HG03039 (cell line): ENCODE measurements at regions not wholly inside any gene's neighbourhood (a gene's known extent, or its start where the extent isn't known, plus 50 kb on each side); places are given as distances from the start of the nearest gene placed in this dataset.
"Not testable (repeated sequence)": the region's sequence is repeated elsewhere in the genome, so short reads cannot be mapped to it uniquely, and the experiment has no call there.

Source experiments
- ATAC-seq: cut with Tn5 transposase; IDR thresholded peaks from one replicate; pipeline ENCODE4 v1.9.1; 2021; ENCODE audit warnings: mild to moderate bottlenecking, moderate library complexity; ENCODE audit not compliant: unreplicated experiment

GRCh38 chr4:103422467-103423219 lies 224.5 kb upstream of the CENPE start:
- no peak for ATAC-seq

DNA sequence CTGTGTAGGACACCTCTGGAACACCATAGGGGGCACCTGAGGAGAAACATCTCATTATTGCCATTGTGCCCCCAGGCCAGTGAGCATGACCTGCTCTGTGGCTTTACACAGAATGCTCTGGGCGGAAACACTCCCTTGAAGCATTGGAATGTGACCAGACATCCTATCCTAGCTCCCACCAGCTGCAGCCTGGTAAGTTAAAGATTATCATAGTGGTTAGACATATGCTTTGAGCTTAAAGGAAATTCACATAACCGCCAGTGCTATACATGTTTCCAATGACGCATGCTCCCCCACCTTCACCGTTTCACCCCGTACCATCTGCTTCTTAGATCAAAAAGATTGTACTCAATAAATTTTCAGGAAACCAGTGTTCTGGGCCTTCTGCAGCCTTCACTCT lies 217.7 kb upstream of the CENPE start:
- ATAC-seq = no peak

DNA sequence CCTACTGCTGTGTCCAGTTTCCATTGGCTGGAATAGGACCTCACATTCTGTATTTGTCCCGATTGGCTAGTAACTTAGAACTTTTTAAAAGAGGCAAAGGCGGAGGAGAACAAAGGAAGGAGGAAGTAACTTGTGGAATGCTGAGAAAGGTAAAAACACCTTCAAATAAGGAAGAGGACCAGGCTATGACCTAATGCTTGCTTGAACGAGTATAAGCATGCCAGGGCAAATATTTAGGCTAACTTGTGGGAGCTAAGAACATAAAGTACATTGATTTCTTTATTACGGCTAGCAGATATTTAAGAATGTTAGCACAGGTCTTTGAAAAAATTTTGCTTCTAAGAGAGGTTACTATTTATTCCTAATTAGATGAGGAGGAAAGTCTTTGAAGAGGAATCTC lies 214.5 kb upstream of the CENPE start:
- ATAC-seq = not testable (repeated sequence)

- ATAC-seq = no peak
Measured at GRCh38 chr4:103410386-103410785, 212.2 kb upstream of the CENPE start.

DNA sequence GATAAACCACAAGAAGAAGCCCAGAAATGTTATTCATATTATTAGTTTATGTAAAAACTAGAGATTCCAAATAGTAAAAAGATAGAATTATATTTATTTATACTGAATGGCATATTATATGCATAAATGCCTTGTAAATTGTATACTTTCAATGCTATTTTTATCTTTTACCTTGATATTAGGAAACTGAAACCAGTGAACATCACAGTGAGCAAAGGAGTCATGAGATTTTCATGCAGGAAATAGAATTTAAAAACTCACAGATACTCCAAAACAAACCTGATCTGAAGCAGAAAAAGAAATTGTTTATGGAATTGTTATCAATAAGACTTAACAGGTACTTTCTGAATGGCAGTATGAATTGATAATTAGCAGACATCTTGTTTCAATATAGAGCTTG lies 207.3 kb upstream of the CENPE start:
- no peak for ATAC-seq

DNA sequence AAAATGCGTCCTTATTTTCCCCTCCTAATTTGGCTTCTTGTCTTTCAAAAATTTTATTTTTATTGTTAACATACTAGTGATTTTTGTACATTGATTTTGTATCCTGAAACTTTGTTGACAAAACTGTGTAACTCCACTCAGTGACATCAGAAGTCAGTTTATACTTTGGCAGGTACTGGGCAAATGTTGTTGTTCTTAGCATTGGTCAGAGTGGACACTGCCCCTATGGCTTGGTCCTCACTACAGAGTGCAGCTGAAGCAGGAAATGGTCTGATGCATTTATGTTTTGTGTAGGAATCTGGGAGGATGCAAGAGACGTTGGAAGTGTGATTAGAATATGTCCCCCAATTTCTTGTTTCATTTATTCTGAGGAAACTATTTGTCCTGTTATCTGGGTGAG lies 205.5 kb upstream of the CENPE start:
- ATAC-seq = no peak

DNA sequence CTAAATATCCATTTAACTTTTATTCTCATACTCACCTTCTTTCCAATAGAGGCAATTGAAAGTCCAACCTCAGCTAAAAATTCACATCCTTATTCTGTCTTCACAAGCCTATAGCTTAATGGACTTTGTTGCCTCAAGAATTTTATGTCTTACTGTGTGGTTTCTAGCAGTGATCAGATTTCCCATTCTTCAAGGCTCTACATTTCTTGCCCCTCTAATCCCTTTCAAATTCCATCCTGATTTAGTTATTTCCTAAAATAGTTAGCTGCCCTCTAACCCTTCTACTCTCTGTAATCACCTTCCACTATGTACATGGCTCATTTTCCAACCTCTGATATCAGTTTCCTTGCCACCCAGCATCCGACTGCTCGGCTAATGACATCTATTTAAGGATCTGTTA lies 204.1 kb upstream of the CENPE start:
- ATAC-seq = no peak

DNA sequence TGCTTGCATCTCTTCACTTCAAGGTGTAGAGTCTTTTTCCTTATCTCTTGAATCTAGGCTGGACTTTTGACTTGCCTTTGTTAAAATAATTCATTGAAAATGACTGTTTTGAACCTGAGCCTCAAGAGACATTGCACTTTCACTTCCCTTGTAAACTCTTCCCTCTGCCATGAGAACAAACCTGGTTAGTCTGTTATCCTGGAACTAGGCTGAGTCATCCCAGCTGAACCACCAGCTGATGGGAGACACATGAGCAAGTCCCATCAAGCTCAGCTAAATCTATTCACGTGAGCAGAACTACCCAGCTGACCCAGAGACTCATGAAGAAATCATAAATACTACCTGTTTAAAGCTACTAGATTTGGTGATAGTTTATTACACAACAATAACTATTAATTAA lies 202.3 kb upstream of the CENPE start:
- peak; percentile 78 for ATAC-seq

GRCh38 chr4:103397541-103397940 lies 199.4 kb upstream of the CENPE start:
- no peak for ATAC-seq

- not testable (repeated sequence) for ATAC-seq
Measured at GRCh38 chr4:103387508-103388011, 189.4 kb upstream of the CENPE start.

DNA sequence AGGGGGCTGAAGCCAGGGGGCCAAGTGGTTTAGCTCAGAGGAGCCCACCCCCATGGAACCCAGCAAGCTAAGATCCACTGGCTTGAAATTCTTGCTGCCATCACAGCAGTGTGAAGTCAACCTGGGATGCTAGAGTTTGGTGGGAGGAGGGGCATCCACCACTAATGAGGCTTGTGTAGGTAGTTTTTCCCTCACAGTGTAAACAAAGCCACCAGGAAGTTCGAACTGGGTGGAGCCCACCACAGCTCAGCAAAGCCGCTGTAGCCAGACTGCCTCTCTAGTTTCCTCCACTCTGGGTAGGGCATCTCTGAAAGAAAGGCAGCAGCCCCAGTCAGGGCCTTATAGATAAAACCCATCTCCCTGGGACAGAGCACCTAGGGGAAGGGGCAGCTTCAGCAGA lies 187.4 kb upstream of the CENPE start:
- ATAC-seq = not testable (repeated sequence)

- ATAC-seq = no peak
Measured at GRCh38 chr4:103375278-103375677, 177.1 kb upstream of the CENPE start.

- no peak for ATAC-seq
Measured at GRCh38 chr4:103374758-103375157, 176.6 kb upstream of the CENPE start.

DNA sequence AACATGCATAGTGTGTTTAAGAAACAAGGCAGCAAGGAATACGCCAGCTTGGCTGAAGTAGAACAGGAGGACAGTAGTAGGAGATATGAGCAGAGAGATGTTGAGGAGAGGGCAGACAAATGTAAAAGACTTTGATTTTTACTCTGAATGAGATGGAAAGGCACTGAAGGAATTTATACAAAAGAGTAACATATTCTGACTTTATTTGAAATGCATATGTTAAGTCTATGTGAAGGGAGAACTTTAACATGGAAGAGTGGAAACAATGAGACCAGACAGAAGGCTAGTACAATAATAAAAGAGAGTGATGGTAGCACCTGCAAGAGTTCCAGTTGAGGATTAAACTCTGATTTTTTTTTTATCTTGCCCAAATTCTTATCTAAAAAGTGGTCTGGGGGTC lies 176.2 kb upstream of the CENPE start:
- no peak for ATAC-seq

- no peak for ATAC-seq
Measured at GRCh38 chr4:103372002-103372558, 173.9 kb upstream of the CENPE start.

DNA sequence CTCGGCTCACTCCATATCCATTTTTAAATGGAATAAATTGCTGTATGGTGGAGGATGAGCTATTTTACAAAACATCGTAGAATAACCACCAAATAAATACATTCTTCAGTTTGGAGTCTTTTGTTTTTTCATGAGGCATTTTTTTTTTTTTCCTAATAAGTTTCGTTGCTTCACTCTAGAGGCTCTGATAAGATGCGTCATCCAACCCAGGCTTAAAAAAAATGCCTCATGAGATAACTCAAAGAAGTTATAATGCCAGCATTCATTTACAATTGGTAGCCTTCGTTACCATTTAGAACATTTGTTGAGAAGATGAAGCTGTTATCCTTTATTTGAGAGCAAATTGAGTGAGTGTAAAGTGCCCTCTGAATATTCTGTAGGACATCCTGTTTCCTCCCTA lies 172.2 kb upstream of the CENPE start:
- no peak for ATAC-seq

GRCh38 chr4:103365285-103365684 lies 167.1 kb upstream of the CENPE start:
- ATAC-seq = no peak

- no peak for ATAC-seq
Measured at GRCh38 chr4:103364083-103364482, 165.9 kb upstream of the CENPE start.

- no peak for ATAC-seq
Measured at GRCh38 chr4:103361926-103362325, 163.8 kb upstream of the CENPE start.

DNA sequence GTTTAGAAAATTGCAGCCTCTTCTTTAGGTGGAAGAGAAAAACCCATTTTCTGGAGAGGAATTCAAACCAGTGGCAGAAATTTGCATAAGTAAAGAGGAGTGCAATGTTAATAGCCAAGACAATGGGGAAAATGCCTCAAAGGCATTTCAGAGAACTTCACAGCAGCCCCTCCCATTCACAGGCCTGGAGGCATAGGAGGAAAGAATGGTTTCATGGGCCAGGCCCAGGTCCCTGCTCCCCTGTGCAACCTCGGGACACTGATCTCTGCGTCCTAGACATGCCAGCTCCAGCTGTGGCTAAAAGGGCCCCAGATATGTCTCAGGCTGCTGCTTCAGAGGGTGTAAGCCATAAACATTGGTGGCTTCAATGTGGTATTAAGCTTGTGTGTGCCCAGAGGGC lies 161.8 kb upstream of the CENPE start:
- ATAC-seq = no peak

- ATAC-seq = no peak
Measured at GRCh38 chr4:103354006-103354405, 155.9 kb upstream of the CENPE start.

DNA sequence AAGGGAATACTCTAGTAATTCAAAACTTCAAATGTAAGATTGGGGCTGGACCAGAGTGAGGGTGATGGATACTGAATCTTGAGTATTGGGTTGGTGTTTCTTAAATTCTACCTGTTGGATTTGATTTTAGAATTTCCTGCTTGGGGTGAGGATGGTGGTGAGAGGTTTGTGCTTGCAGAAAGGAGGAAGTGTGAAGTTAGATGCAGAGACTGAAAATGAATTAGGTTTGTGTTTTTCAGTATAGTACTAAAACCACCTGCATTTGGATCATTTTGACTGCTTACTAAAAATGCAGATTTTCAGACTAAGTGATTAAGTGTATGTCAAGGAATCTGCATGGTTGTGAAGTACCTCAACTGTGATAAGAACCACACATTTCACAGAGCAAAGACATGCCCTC lies 131.5 kb upstream of the CENPE start:
- no peak for ATAC-seq

DNA sequence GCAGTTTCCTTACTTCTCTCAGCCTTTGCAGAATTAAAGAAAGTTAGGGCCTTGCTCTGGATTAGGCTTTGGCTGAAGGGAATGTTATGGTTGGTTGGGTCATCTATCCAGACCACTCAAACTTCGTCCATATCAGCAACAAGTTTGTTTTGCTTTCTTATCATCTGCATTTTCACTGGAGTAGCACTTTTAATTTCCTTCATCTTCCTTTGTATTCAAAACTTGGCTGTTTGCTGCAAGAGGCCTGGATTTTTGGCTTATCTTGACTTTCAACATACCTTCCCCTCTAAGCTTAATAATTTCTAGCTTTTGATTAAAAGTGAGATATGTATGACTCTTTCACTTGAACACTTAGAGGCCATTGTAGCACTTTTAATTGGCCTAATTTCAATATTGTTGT lies 126.7 kb upstream of the CENPE start:
- no peak for ATAC-seq
